SW480 (cell line): ENCODE measurements at regions not wholly inside any gene's neighbourhood (a gene's known extent, or its start where the extent isn't known, plus 50 kb on each side); places are given as distances from the start of the nearest gene placed in this dataset.
"Not testable (repeated sequence)": the region's sequence is repeated elsewhere in the genome, so short reads cannot be mapped to it uniquely, and the experiment has no call there.

ENCODE experiments used
- DNase-seq: peaks from one replicate; pipeline ENCODE4 v3.0.0-alpha.2; 2016; ENCODE audit warnings: low spot score

GRCh38 chr9:85204176-85204575 lies 534.6 kb downstream of the NTRK2 start:
- DNase-seq: no peak

- no peak for DNase-seq
These were observed 533.1 kb downstream of the NTRK2 start for GRCh38 chr9:85202596-85202995.

GRCh38 chr9:85200726-85201404 lies 531.3 kb downstream of the NTRK2 start:
- DNase-seq: no peak

GRCh38 chr9:85199866-85200495 lies 530.5 kb downstream of the NTRK2 start:
- DNase-seq: no peak

GRCh38 chr9:85192750-85193149 lies 523.2 kb downstream of the NTRK2 start:
- no peak for DNase-seq

GRCh38 chr9:85186218-85186585 lies 516.7 kb downstream of the NTRK2 start:
- DNase-seq: no peak

GRCh38 chr9:85185486-85186217 lies 516.1 kb downstream of the NTRK2 start:
- DNase-seq: no peak

- DNase-seq: no peak
These were observed 512.9 kb downstream of the NTRK2 start for GRCh38 chr9:85182383-85182782.

- peak; percentile 4 for DNase-seq
These were observed 508.9 kb downstream of the NTRK2 start for GRCh38 chr9:85178474-85178873.

- DNase-seq: no peak
These were observed 504.4 kb downstream of the NTRK2 start for GRCh38 chr9:85173967-85174366.

GRCh38 chr9:85172001-85172978 lies 502.8 kb downstream of the NTRK2 start:
- DNase-seq: peak; percentile 79

GRCh38 chr9:85171163-85171562 lies 501.6 kb downstream of the NTRK2 start:
- no peak for DNase-seq

GRCh38 chr9:85168412-85168811 lies 498.9 kb downstream of the NTRK2 start:
- no peak for DNase-seq

GRCh38 chr9:85167146-85167545 lies 497.6 kb downstream of the NTRK2 start:
- no peak for DNase-seq

- DNase-seq: no peak
These were observed 494.3 kb downstream of the NTRK2 start for GRCh38 chr9:85163825-85164224.

- no peak for DNase-seq
These were observed 493.9 kb downstream of the NTRK2 start for GRCh38 chr9:85163415-85163814.

- DNase-seq: no peak
These were observed 493.3 kb downstream of the NTRK2 start for GRCh38 chr9:85162822-85163221.

GRCh38 chr9:85160944-85161343 lies 491.4 kb downstream of the NTRK2 start:
- not testable (repeated sequence) for DNase-seq

- no peak for DNase-seq
These were observed 489.0 kb downstream of the NTRK2 start for GRCh38 chr9:85158512-85158911.

GRCh38 chr9:85157772-85158171 lies 488.2 kb downstream of the NTRK2 start:
- DNase-seq: no peak

GRCh38 chr9:85156652-85157051 lies 487.1 kb downstream of the NTRK2 start:
- no peak for DNase-seq

- DNase-seq: no peak
These were observed 485.8 kb downstream of the NTRK2 start for GRCh38 chr9:85155352-85155751.
